ENCODE measurements at regions not wholly inside any gene's neighbourhood (a gene's known extent, or its start where the extent isn't known, plus 50 kb on each side); places are given as distances from the start of the nearest gene placed in this dataset.
A peak's percentile ranks its signal among the peaks of the same experiment; 100 is the strongest.

GRCh38 chr22:35203583-35203982 is 53.7 kb upstream of the HMGXB4 start (continued):
- TF ChIP-seq, protein P1, sequence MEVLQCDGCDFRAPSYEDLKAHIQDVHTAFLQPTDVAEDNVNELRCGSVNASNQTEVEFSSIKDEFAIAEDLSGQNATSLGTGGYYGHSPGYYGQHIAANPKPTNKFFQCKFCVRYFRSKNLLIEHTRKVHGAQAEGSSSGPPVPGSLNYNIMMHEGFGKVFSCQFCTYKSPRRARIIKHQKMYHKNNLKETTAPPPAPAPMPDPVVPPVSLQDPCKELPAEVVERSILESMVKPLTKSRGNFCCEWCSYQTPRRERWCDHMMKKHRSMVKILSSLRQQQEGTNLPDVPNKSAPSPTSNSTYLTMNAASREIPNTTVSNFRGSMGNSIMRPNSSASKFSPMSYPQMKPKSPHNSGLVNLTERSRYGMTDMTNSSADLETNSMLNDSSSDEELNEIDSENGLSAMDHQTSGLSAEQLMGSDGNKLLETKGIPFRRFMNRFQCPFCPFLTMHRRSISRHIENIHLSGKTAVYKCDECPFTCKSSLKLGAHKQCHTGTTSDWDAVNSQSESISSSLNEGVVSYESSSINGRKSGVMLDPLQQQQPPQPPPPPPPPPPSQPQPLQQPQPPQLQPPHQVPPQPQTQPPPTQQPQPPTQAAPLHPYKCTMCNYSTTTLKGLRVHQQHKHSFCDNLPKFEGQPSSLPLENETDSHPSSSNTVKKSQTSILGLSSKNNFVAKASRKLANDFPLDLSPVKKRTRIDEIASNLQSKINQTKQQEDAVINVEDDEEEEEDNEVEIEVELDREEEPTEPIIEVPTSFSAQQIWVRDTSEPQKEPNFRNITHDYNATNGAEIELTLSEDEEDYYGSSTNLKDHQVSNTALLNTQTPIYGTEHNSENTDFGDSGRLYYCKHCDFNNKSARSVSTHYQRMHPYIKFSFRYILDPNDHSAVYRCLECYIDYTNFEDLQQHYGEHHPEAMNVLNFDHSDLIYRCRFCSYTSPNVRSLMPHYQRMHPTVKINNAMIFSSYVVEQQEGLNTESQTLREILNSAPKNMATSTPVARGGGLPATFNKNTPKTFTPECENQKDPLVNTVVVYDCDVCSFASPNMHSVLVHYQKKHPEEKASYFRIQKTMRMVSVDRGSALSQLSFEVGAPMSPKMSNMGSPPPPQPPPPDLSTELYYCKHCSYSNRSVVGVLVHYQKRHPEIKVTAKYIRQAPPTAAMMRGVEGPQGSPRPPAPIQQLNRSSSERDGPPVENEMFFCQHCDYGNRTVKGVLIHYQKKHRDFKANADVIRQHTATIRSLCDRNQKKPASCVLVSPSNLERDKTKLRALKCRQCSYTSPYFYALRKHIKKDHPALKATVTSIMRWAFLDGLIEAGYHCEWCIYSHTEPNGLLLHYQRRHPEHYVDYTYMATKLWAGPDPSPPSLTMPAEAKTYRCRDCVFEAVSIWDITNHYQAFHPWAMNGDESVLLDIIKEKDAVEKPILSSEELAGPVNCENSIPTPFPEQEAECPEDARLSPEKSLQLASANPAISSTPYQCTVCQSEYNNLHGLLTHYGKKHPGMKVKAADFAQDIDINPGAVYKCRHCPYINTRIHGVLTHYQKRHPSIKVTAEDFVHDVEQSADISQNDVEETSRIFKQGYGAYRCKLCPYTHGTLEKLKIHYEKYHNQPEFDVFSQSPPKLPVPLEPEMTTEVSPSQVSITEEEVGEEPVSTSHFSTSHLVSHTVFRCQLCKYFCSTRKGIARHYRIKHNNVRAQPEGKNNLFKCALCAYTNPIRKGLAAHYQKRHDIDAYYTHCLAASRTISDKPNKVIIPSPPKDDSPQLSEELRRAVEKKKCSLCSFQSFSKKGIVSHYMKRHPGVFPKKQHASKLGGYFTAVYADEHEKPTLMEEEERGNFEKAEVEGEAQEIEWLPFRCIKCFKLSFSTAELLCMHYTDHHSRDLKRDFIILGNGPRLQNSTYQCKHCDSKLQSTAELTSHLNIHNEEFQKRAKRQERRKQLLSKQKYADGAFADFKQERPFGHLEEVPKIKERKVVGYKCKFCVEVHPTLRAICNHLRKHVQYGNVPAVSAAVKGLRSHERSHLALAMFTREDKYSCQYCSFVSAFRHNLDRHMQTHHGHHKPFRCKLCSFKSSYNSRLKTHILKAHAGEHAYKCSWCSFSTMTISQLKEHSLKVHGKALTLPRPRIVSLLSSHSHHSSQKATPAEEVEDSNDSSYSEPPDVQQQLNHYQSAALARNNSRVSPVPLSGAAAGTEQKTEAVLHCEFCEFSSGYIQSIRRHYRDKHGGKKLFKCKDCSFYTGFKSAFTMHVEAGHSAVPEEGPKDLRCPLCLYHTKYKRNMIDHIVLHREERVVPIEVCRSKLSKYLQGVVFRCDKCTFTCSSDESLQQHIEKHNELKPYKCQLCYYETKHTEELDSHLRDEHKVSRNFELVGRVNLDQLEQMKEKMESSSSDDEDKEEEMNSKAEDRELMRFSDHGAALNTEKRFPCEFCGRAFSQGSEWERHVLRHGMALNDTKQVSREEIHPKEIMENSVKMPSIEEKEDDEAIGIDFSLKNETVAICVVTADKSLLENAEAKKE (CRISPR knock-in tag; IDR thresholded peaks at IDR 0.05) = no peak
- no peak for TF ChIP-seq POLR2AphosphoS5 (IDR thresholded peaks at IDR 0.05; ENCODE audit: low read depth)
- TF ChIP-seq CREB1 (CRISPR knock-in tag; IDR thresholded peaks at IDR 0.05; ENCODE audit: low read depth) = no peak
- TF ChIP-seq EZH2 (IDR thresholded peaks at IDR 0.05; ENCODE audit: low read depth, unreplicated experiment) = no peak
- no peak for TF ChIP-seq EZH2phosphoT487 (IDR thresholded peaks at IDR 0.05; ENCODE audit: unreplicated experiment)

DNA sequence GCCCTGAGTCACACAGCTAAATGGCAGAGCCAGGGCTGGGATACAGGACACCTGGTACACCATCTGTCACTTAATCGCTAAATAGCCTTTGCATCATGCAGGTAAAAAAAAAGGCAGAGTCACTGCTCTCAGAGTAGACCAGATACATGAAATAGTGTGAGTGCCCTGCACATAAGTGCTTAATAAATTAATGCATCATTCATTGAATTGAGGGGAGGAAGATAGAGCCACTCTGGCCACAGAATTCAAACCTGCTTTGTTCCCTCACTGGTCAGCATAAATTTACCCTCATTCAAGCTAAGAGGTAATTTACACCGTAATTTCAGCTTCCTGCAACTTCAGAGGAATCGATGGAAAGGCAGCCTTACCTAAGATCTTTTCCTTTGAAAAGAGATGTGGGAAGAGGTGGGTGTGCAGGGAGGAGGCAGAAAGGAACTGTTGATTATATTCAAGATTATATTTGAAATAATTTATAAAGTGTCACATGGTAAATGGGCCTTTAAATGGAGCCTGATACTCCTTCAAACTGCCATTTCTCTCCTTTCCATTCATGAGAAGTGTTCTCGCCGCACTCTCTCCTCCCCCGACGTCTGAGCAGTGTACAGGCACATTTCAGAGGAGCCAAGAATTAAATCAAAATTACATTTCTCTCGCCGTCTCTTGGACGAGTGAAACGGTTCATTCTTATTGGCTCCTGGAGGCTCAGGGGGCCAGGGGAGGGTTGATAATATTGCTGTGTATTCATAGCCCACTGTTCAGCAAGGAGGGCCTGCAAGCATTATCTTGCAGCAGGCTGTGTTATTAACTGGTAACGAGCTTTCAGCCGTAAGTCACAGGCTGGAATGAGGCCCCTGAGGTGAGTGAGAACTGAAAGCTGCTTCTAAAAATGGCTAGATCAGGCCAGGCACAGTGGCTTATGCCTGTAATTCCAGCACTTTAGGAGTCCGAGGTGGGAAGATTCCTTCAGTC is 52.2 kb upstream of the HMGXB4 start:
- Histone ChIP-seq H3K4me3 (no peak overlapping the region), H3K27ac (ENCODE audit: low read depth) (no peak overlapping the region), H3K9me2 (ENCODE audit: insufficient read depth) (0 out of 2 replicates have a peak, but pooled peaks cover 3% of the 10 kb centered on the region), H3K79me2 (replicated peaks; ENCODE audit: insufficient read depth) (no peaks in the 10 kb centered on the region), H3K27me3 (ENCODE audit: insufficient read depth) (no peaks in the 10 kb centered on the region), H3K4me1 (ENCODE audit: insufficient read depth) (no peaks in the 10 kb centered on the region), H3F3A (replicated peaks; ENCODE audit: low read depth) (no peaks in the 10 kb centered on the region), H3K36me3 (ENCODE audit: insufficient read depth) (no peaks in the 10 kb centered on the region), H3K4me2 (no peak overlapping the region), H2AFZ (peak overlapping the region; percentile 80; the same call in 1 of the 2 replicates), H4K20me1 (replicated peaks; ENCODE audit: insufficient read depth) (no peaks in the 10 kb centered on the region)
- Mint-ChIP-seq H3K9me3 (no peaks in the 10 kb centered on the region), H3K27ac (no peak overlapping the region), H3K36me3 (ENCODE audit: low read depth) (no peaks in the 10 kb centered on the region), H3K4me3 (no peak overlapping the region), H3K4me1 (no peaks in the 10 kb centered on the region), H3K27me3 (ENCODE audit: insufficient read depth, low read depth, poor library complexity) (peaks cover 3% of the 10 kb centered on the region)
- DNase-seq (ENCODE audit: low spot score) (no peak), ATAC-seq (no peak)
- TF ChIP-seq NANOG (IDR thresholded peaks at IDR 0.05; ENCODE audit: borderline replicate concordance) (no peak), JUNB (IDR thresholded peaks at IDR 0.05; ENCODE audit: unreplicated experiment) (no peak), CREB1 (CRISPR knock-in tag; IDR thresholded peaks at IDR 0.05; ENCODE audit: low read depth) (no peak), POLR2AphosphoS5 (IDR thresholded peaks at IDR 0.05; ENCODE audit: low read depth) (no peak), EZH2 (IDR thresholded peaks at IDR 0.05; ENCODE audit: low read depth, unreplicated experiment) (no peak), EZH2phosphoT487 (IDR thresholded peaks at IDR 0.05; ENCODE audit: unreplicated experiment) (no peak), ETS1 (IDR thresholded peaks at IDR 0.05) (no peak), STAT1 (IDR thresholded peaks at IDR 0.05; ENCODE audit: unreplicated experiment) (no peak), ZNF331 (CRISPR knock-in tag; IDR thresholded peaks at IDR 0.05; ENCODE audit: low read depth) (no peak)
- TF ChIP-seq, protein P2, sequence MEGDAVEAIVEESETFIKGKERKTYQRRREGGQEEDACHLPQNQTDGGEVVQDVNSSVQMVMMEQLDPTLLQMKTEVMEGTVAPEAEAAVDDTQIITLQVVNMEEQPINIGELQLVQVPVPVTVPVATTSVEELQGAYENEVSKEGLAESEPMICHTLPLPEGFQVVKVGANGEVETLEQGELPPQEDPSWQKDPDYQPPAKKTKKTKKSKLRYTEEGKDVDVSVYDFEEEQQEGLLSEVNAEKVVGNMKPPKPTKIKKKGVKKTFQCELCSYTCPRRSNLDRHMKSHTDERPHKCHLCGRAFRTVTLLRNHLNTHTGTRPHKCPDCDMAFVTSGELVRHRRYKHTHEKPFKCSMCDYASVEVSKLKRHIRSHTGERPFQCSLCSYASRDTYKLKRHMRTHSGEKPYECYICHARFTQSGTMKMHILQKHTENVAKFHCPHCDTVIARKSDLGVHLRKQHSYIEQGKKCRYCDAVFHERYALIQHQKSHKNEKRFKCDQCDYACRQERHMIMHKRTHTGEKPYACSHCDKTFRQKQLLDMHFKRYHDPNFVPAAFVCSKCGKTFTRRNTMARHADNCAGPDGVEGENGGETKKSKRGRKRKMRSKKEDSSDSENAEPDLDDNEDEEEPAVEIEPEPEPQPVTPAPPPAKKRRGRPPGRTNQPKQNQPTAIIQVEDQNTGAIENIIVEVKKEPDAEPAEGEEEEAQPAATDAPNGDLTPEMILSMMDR (conservative IDR thresholded peaks at IDR 0.05; ENCODE audit: low read depth in 2 of 2) = no peak
